Panc1 (cell line): ENCODE measurements at regions not wholly inside any gene's neighbourhood (a gene's known extent, or its start where the extent isn't known, plus 50 kb on each side); places are given as distances from the start of the nearest gene placed in this dataset.
"Not testable (repeated sequence)": the region's sequence is repeated elsewhere in the genome, so short reads cannot be mapped to it uniquely, and the experiment has no call there.

Experiments used
- ATAC-seq: fragments of 200-7000 bp; cut with Tn5 transposase; 2 replicates; pipeline ENCODE4 v1.9.1; 2020; ENCODE audit warnings: mild to moderate bottlenecking, moderate library complexity
- BruUV-seq: library from RNA; stranded (reverse); fragments of 400-500 nt; replicated peaks from 2 replicates; lab custom pipeline; 2021; lab: Mats Ljungman, UMichigan
- CTCF ChIA-PET: fragments of 300-600 bp; sonication (Branson Sonifier 250); formaldehyde crosslinking; loops from one replicate; lab custom pipeline; 2022; ENCODE audit warnings: antibody characterized with exemption; lab: Charles Lee
- POLR2A ChIA-PET: fragments of 300-600 bp; sonication (Branson Sonifier 250); formaldehyde crosslinking; loops from one replicate; lab custom pipeline; 2022; ENCODE audit warnings: antibody characterized with exemption; lab: Charles Lee
- DNase-seq: peaks from one replicate; pipeline ENCODE4 v3.0.0-alpha.2; 2010; ENCODE audit warnings: low read depth, low spot score
- H3K27ac ChIP-seq: 2 replicates; pipeline ENCODE4 v1.5.1; 2011; ENCODE audit warnings: mild to moderate bottlenecking, low read length, inconsistent platforms
- H3K27me3 ChIP-seq: fragments of 200-500 bp; sonication (Bioruptor generic); 2 replicates; pipeline ENCODE4 v1.6.0; 2014; ENCODE audit warnings: low read length, inconsistent platforms; ENCODE audit not compliant: control insufficient read depth, insufficient read depth
- H3K36me3 ChIP-seq: fragments of 200-500 bp; sonication (Bioruptor generic); 2 replicates; pipeline ENCODE4 v1.5.1; 2014; ENCODE audit warnings: inconsistent platforms, mild to moderate bottlenecking, low read length, moderate library complexity; ENCODE audit not compliant: control insufficient read depth, insufficient read depth
- H3K4me1 ChIP-seq: 2 replicates; pipeline ENCODE4 v1.5.1; 2011; ENCODE audit warnings: inconsistent platforms, mild to moderate bottlenecking, low read length, moderate library complexity; ENCODE audit not compliant: control insufficient read depth, insufficient read depth
- H3K4me3 ChIP-seq, 2 experiments: 2 replicates each; pipeline ENCODE4 v1.5.1; 2011 to 2012; ENCODE audit warnings: low read depth in 2 of 2, low read length in 2 of 2, mild to moderate bottlenecking in 2 of 2, inconsistent platforms in 1 of 2, moderate library complexity in 1 of 2
- H3K9me3 ChIP-seq: fragments of 200-500 bp; sonication (Bioruptor generic); 2 replicates; pipeline ENCODE4 v1.5.1; 2014; ENCODE audit warnings: low read depth, mild to moderate bottlenecking, inconsistent platforms, low read length, moderate library complexity; ENCODE audit not compliant: control insufficient read depth, insufficient read depth
- POLR2AphosphoS5 ChIP-seq: IDR thresholded peaks from 2 replicates; pipeline ENCODE4 v1.6.1; 2012; ENCODE audit warnings: mild to moderate bottlenecking, low read depth, low read length, moderate library complexity
- SIN3A ChIP-seq: IDR thresholded peaks from 2 replicates; pipeline ENCODE4 v1.6.1; 2012; ENCODE audit warnings: low read depth, mild to moderate bottlenecking, low read length, moderate library complexity, borderline replicate concordance; ENCODE audit not compliant: insufficient read depth
- TCF7L2 ChIP-seq: IDR thresholded peaks from 2 replicates; pipeline ENCODE4 v1.6.1; 2011; ENCODE audit warnings: mild to moderate bottlenecking, low read depth, low read length, inconsistent platforms
- in situ Hi-C: cut with HindIII; loops from 2 replicates; pipeline ENCODE4 v1.10.0; 2016; ENCODE audit warnings: low sequenced_read_pairs, low pct_unique_long_range_greater_than_20kb
- intact Hi-C: fragments of 100-400 bp; cut with micrococcal nuclease; formaldehyde crosslinking; loops from one replicate; pipeline ENCODE4 v1.10.0; 2022; ENCODE audit not compliant: unreplicated experiment
- TF ChIP-seq, protein P1 (sequence below), 2 experiments: IDR thresholded peaks; 2 replicates each; pipeline ENCODE4 v1.6.1; 2011 to 2012; ENCODE audit warnings: low read depth in 2 of 2, control low read depth in 1 of 2, low read length in 1 of 2, mild to moderate bottlenecking in 1 of 2, moderate library complexity in 1 of 2; ENCODE audit not compliant: insufficient read depth in 1 of 2
- TF ChIP-seq, protein P2 (sequence below): fragments of 450-650 bp; IDR thresholded peaks from 2 replicates; pipeline ENCODE4 v1.5.1; 2017; ENCODE audit warnings: mild to moderate bottlenecking

DNA sequence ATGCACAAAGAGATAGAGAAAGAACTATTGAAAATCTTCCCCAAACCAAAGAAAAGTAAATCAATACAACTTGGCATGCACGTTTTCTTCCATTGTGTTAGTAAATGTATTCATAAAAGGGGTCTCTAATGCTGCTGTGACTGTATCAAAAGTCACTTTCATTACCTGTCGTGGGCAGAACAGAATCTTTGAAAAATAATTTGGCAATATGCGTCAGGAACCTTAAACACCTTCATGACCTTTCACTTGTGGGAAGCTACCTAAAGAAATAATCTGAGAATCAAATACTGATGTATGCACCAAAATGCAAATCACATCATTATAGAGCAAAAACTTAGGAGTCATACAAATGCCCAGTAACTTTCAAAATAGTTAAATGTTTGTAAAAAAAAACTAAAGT is 105.3 kb downstream of the ARL4C start:
- ChIA-PET POLR2A (interaction anchor here (0.9 kb wide), 1 partner anchor 13 kb away, joined by 3 read pairs; no protein-coding TSS in a partner anchor), CTCF (interaction anchor here (0.7 kb wide), 1 partner anchor 14 kb away, joined by 4 read pairs; no protein-coding TSS in a partner anchor)
- no TSS peak for BruUV-seq
- intact Hi-C loops (no loop called here), in situ Hi-C loops (no loop called here)
- ATAC-seq (no peak), DNase-seq (no peak)
- TF ChIP-seq TCF7L2, result no peak
- TF ChIP-seq, protein P1, sequence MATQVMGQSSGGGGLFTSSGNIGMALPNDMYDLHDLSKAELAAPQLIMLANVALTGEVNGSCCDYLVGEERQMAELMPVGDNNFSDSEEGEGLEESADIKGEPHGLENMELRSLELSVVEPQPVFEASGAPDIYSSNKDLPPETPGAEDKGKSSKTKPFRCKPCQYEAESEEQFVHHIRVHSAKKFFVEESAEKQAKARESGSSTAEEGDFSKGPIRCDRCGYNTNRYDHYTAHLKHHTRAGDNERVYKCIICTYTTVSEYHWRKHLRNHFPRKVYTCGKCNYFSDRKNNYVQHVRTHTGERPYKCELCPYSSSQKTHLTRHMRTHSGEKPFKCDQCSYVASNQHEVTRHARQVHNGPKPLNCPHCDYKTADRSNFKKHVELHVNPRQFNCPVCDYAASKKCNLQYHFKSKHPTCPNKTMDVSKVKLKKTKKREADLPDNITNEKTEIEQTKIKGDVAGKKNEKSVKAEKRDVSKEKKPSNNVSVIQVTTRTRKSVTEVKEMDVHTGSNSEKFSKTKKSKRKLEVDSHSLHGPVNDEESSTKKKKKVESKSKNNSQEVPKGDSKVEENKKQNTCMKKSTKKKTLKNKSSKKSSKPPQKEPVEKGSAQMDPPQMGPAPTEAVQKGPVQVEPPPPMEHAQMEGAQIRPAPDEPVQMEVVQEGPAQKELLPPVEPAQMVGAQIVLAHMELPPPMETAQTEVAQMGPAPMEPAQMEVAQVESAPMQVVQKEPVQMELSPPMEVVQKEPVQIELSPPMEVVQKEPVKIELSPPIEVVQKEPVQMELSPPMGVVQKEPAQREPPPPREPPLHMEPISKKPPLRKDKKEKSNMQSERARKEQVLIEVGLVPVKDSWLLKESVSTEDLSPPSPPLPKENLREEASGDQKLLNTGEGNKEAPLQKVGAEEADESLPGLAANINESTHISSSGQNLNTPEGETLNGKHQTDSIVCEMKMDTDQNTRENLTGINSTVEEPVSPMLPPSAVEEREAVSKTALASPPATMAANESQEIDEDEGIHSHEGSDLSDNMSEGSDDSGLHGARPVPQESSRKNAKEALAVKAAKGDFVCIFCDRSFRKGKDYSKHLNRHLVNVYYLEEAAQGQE (IDR thresholded peaks at IDR 0.05; ENCODE audit: insufficient read depth in 1 of 2, low read depth in 2 of 2, low read length in 1 of 2), result no peak
- TF ChIP-seq, protein P2, sequence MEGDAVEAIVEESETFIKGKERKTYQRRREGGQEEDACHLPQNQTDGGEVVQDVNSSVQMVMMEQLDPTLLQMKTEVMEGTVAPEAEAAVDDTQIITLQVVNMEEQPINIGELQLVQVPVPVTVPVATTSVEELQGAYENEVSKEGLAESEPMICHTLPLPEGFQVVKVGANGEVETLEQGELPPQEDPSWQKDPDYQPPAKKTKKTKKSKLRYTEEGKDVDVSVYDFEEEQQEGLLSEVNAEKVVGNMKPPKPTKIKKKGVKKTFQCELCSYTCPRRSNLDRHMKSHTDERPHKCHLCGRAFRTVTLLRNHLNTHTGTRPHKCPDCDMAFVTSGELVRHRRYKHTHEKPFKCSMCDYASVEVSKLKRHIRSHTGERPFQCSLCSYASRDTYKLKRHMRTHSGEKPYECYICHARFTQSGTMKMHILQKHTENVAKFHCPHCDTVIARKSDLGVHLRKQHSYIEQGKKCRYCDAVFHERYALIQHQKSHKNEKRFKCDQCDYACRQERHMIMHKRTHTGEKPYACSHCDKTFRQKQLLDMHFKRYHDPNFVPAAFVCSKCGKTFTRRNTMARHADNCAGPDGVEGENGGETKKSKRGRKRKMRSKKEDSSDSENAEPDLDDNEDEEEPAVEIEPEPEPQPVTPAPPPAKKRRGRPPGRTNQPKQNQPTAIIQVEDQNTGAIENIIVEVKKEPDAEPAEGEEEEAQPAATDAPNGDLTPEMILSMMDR, result no peak
- no peak for TF ChIP-seq POLR2AphosphoS5
- no peak for TF ChIP-seq SIN3A
- H3K36me3 ChIP-seq, result no peaks in the 10 kb centered on the region
- peaks cover 30% of the 10 kb centered on the region for H3K4me1 ChIP-seq
- H3K27me3 ChIP-seq, result no peaks in the 10 kb centered on the region
- H3K9me3 ChIP-seq, result no peaks in the 10 kb centered on the region
- H3K4me3 ChIP-seq, result no peak overlapping the region
- peak overlapping the region; percentile 37 for H3K27ac ChIP-seq

GRCh38 chr2:234389661-234390060 is 107.2 kb downstream of the ARL4C start:
- H3K27me3 ChIP-seq, POLR2A ChIA-PET, H3K4me3 ChIP-seq, BruUV-seq, intact Hi-C loops, H3K27ac ChIP-seq, DNase-seq, H3K9me3 ChIP-seq, in situ Hi-C loops, H3K36me3 ChIP-seq, ATAC-seq, CTCF ChIA-PET: not testable (repeated sequence)
- peaks cover 23% of the 10 kb centered on the region for H3K4me1 ChIP-seq

DNA sequence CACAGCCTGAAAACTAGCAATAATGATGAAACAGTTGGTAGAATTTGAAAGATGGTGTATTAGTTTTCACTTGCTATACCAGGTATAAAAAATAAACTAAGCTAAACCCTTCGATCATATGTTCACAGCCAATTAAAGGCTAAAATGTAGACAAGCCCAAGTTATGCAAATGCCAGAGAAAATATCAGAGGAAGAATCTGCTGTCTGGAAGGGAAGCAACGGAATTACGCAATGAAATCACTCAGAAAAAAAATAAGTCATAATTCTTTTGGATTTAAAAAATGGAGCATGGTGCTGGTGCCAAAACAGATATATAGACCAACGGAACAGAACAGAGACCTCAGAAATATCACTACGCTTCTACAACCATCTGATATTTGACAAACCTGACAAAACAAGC is 108.3 kb downstream of the ARL4C start:
- H3K36me3 ChIP-seq, result no peaks in the 10 kb centered on the region
- no peak overlapping the region for H3K4me3 ChIP-seq
- TF ChIP-seq TCF7L2 (no peak), POLR2AphosphoS5 (no peak), SIN3A (no peak)
- TF ChIP-seq, protein P2, result no peak
- TF ChIP-seq, protein P1 (IDR thresholded peaks at IDR 0.05; ENCODE audit: insufficient read depth in 1 of 2, low read depth in 2 of 2, low read length in 1 of 2), result no peak
- no peaks in the 10 kb centered on the region for H3K27me3 ChIP-seq
- no peak for DNase-seq
- no TSS peak for BruUV-seq
- intact Hi-C loops (no loop called here), in situ Hi-C loops (no loop called here)
- peaks cover 18% of the 10 kb centered on the region for H3K4me1 ChIP-seq
- H3K27ac ChIP-seq, result peak overlapping the region; percentile 58; the same call in 1 of the 2 replicates
- ChIA-PET POLR2A (no interaction called here), CTCF (no interaction called here)
- H3K9me3 ChIP-seq, result no peaks in the 10 kb centered on the region; the same call in 1 of the 2 replicates
- no peak for ATAC-seq
